ENCODE measurements at regions not wholly inside any gene's neighbourhood (a gene's known extent, or its start where the extent isn't known, plus 50 kb on each side); places are given as distances from the start of the nearest gene placed in this dataset.
"Not testable (repeated sequence)": the region's sequence is repeated elsewhere in the genome, so short reads cannot be mapped to it uniquely, and the experiment has no call there.

GRCh38 chr3:150270883-150271590 is 137.1 kb upstream of the TSC22D2 start:
- Histone ChIP-seq H3K79me2 (ENCODE audit: insufficient read depth, low read length) (no peaks in the 10 kb centered on the region), H3K27me3 (ENCODE audit: low read length) (no peaks in the 10 kb centered on the region), H3K9ac (ENCODE audit: low read length) (no peak overlapping the region), H4K20me1 (ENCODE audit: low read depth, low read length) (no peaks in the 10 kb centered on the region), H3K9me3 (ENCODE audit: insufficient read depth, low read length) (no peaks in the 10 kb centered on the region), H3F3A (ENCODE audit: insufficient read depth) (no peaks in the 10 kb centered on the region), H3K27ac (ENCODE audit: low read depth, low read length) (no peak overlapping the region), H3K9me2 (replicated peaks; ENCODE audit: insufficient read depth, low read length) (no peaks in the 10 kb centered on the region), H3K4me2 (ENCODE audit: low read depth, low read length, poor library complexity, severe bottlenecking) (no peak overlapping the region), H3K4me3 (ENCODE audit: insufficient read depth, low read length, poor library complexity, severe bottlenecking) (no peak overlapping the region), H3K36me3 (ENCODE audit: low read length) (no peaks in the 10 kb centered on the region), H2AFZ (ENCODE audit: low read depth, low read length, severe bottlenecking) (no peak overlapping the region)
- TF ChIP-seq EZH2phosphoT487 (conservative IDR thresholded peaks at IDR 0.05; ENCODE audit: low read length) (no peak), CTCF (IDR thresholded peaks at IDR 0.05; ENCODE audit: insufficient read depth, low read length, poor library complexity, severe bottlenecking) (no peak)

- not testable (repeated sequence) for H3K79me2 ChIP-seq (ENCODE audit: insufficient read depth, low read length); H2AFZ ChIP-seq (ENCODE audit: low read depth, low read length, severe bottlenecking); H3K27me3 ChIP-seq (ENCODE audit: low read length)
Observed at GRCh38 chr3:150270444-150270843, 137.7 kb upstream of the TSC22D2 start.

GRCh38 chr3:150269526-150269925 is 138.6 kb upstream of the TSC22D2 start:
- Histone ChIP-seq H3F3A (ENCODE audit: insufficient read depth) (no peaks in the 10 kb centered on the region), H2AFZ (ENCODE audit: low read depth, low read length, severe bottlenecking) (no peak overlapping the region), H3K27ac (ENCODE audit: low read depth, low read length) (no peak overlapping the region), H3K9me3 (ENCODE audit: insufficient read depth, low read length) (no peaks in the 10 kb centered on the region), H4K20me1 (ENCODE audit: low read depth, low read length) (no peaks in the 10 kb centered on the region), H3K9ac (ENCODE audit: low read length) (no peak overlapping the region), H3K4me3 (ENCODE audit: insufficient read depth, low read length, poor library complexity, severe bottlenecking) (no peak overlapping the region), H3K27me3 (ENCODE audit: low read length) (no peaks in the 10 kb centered on the region), H3K9me2 (replicated peaks; ENCODE audit: insufficient read depth, low read length) (no peaks in the 10 kb centered on the region), H3K79me2 (ENCODE audit: insufficient read depth, low read length) (no peaks in the 10 kb centered on the region), H3K4me2 (ENCODE audit: low read depth, low read length, poor library complexity, severe bottlenecking) (no peak overlapping the region), H3K36me3 (ENCODE audit: low read length) (no peaks in the 10 kb centered on the region)
- TF ChIP-seq CTCF (IDR thresholded peaks at IDR 0.05; ENCODE audit: insufficient read depth, low read length, poor library complexity, severe bottlenecking) (no peak), EZH2phosphoT487 (conservative IDR thresholded peaks at IDR 0.05; ENCODE audit: low read length) (no peak)

More at GRCh38 chr3:150270444-150270843, 137.7 kb upstream of the TSC22D2 start:
- H3K4me3 ChIP-seq (ENCODE audit: insufficient read depth, low read length, poor library complexity, severe bottlenecking); H3F3A ChIP-seq (ENCODE audit: insufficient read depth); H3K9me3 ChIP-seq (ENCODE audit: insufficient read depth, low read length); H3K9ac ChIP-seq (ENCODE audit: low read length); H4K20me1 ChIP-seq (ENCODE audit: low read depth, low read length); H3K27ac ChIP-seq (ENCODE audit: low read depth, low read length); H3K4me2 ChIP-seq (ENCODE audit: low read depth, low read length, poor library complexity, severe bottlenecking); H3K36me3 ChIP-seq (ENCODE audit: low read length); H3K9me2 ChIP-seq (replicated peaks; ENCODE audit: insufficient read depth, low read length): not testable (repeated sequence)
